ENCODE measurements at regions not wholly inside any gene's neighbourhood (a gene's known extent, or its start where the extent isn't known, plus 50 kb on each side); places are given as distances from the start of the nearest gene placed in this dataset.
A peak's percentile ranks its signal among the peaks of the same experiment; 100 is the strongest.

DNA sequence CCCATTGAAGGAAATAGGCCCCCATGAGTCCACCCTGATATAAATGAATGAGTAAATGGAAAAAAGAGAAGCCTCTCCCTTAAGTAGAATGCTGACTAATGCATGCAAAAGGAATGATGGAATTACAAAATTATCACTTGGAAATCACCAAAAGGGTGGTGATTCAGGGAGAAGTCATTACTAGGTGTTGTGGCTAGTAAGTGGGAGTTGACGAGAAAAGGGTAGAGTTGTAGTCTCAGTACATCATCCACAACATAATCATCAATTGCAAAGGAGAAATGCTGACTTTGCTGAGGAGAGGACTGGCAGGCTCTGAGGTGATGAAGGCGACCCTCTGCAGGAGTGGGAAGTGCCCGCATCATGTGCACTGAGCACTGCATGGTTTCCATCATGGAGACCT is 201.5 kb upstream of the S1PR3 start:
- peak; percentile 82 for DNase-seq (ENCODE audit: low read depth)
- no peak overlapping the region for H3K4me3 ChIP-seq (ENCODE audit: low read depth, low read length)
- TF ChIP-seq, protein P1, sequence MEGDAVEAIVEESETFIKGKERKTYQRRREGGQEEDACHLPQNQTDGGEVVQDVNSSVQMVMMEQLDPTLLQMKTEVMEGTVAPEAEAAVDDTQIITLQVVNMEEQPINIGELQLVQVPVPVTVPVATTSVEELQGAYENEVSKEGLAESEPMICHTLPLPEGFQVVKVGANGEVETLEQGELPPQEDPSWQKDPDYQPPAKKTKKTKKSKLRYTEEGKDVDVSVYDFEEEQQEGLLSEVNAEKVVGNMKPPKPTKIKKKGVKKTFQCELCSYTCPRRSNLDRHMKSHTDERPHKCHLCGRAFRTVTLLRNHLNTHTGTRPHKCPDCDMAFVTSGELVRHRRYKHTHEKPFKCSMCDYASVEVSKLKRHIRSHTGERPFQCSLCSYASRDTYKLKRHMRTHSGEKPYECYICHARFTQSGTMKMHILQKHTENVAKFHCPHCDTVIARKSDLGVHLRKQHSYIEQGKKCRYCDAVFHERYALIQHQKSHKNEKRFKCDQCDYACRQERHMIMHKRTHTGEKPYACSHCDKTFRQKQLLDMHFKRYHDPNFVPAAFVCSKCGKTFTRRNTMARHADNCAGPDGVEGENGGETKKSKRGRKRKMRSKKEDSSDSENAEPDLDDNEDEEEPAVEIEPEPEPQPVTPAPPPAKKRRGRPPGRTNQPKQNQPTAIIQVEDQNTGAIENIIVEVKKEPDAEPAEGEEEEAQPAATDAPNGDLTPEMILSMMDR (IDR thresholded peaks at IDR 0.05; ENCODE audit: insufficient read depth, low read length): no peak

DNA sequence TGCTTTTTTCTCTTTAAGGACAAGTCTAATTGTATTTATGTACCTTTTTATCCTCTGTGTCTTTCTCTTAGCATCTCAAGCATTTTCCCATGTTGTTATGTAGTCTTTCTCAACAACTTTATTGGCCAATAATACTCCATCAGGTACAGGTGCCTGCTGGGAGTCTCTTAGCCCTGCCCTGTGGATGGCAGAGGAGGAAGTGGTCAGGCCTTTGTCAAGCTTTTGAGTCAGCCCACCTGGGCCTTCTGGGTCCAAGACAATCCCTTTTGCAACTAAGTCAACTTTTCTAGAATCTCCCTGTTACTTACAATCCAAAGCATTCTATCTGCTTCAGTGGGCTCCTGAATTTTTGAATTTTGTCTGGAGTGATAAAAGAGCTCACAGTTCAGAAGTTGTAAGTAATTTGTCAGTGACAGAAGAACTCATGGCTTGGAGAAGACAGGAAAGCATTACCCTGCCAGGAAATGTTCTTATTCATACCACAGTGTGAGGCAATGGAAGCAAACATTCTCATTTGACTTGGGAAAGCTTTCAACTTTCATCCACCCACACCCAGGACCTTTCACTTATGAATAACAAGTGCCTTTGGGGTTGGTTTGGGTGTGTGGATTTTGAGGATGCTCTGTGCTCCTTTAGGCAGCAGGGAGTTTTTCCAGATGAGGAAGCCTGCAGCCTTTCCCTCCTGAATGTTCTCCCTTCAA is 200.0 kb upstream of the S1PR3 start:
- TF ChIP-seq, protein P1 (IDR thresholded peaks at IDR 0.05; ENCODE audit: insufficient read depth, low read length): no peak
- H3K4me3 ChIP-seq (ENCODE audit: low read depth, low read length): no peak overlapping the region
- peak; percentile 98 for DNase-seq (ENCODE audit: low read depth)

DNA sequence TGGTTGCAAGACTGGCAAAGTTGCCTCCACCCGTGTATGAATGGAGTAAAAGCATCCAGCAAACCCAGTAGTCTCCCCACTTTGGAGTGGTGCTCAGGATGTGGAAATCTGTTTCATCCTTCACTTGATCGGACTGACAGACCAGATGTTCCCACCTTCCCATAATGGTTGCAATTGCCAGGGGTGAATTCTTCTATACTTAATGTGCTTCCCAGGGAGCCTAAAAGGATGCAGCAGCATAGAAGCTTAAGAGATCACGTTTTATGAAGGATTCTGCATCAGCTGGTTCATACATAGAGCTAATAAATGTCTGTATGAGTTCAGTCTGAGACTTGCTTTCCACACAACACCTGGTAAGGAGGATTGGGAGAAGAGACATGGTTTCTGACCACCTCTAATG is 198.8 kb upstream of the S1PR3 start:
- DNase-seq (ENCODE audit: low read depth): no peak
- H3K4me3 ChIP-seq (ENCODE audit: low read depth, low read length): no peak overlapping the region
- TF ChIP-seq, protein P1 (IDR thresholded peaks at IDR 0.05; ENCODE audit: insufficient read depth, low read length): no peak

DNA sequence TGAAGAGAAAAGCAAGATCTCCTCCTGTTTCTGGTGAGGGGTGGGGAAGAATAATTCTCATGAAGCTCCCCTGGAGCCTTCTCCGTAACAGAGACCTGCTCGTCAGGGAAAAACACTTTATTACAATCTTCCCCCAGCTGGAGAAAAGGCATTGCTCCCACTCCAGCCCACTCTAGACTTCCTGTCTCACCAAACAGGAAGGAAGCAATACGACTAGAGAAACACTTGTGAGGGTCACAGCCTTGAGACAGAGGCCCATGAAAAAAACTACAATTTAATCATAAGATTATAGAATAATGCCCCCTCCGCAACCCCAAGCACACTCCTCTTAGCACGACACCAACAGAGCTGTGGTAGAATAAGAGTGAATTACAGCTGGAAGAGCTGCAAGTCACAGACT is 197.2 kb upstream of the S1PR3 start:
- DNase-seq (ENCODE audit: low read depth): no peak
- H3K4me3 ChIP-seq (ENCODE audit: low read depth, low read length): no peak overlapping the region
- TF ChIP-seq, protein P1 (IDR thresholded peaks at IDR 0.05; ENCODE audit: insufficient read depth, low read length): no peak

DNA sequence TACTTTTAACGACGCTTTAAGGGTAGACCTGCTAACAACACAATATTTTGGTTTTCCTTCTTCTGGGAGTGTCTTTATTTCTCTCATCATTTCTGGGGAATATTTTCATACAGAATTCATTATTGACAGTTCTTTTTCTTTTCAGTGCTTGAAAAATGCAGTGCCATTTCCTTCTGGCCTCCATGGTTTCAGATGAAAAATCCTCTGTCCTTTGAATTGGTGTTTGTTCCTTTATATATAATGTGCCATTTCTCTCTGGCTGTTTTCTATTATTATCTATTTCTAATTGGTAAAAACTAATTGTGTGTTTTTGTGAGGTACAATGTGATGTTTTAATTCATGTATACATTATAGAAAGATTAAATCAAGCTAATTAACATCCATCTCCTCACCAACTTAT is 194.3 kb upstream of the S1PR3 start:
- DNase-seq (ENCODE audit: low read depth): no peak
- TF ChIP-seq, protein P1 (IDR thresholded peaks at IDR 0.05; ENCODE audit: insufficient read depth, low read length): no peak
- H3K4me3 ChIP-seq (ENCODE audit: low read depth, low read length): no peak overlapping the region

DNA sequence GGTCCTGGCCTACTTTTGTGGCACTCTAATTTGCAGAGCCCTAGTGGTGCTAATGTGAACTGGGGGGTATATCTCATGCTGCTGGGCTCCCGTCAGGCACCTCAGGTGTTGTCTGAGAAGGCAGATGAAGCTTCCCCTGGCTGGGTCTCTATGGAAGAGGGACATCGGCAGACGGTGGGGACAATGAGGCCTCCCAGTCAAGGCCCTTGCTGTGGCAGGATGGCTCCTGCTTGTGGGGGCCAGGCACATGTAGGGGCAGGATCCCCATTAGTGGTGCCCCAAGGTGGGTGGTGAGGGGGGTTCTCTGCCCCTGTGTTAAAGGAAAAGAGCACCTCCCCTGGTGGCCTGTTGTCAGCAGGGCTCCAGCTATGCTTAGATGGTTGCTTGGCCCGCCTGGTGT is 192.8 kb upstream of the S1PR3 start:
- TF ChIP-seq, protein P1 (IDR thresholded peaks at IDR 0.05; ENCODE audit: insufficient read depth, low read length): no peak
- DNase-seq (ENCODE audit: low read depth): no peak
- no peak overlapping the region for H3K4me3 ChIP-seq (ENCODE audit: low read depth, low read length)

Measured in fibroblast of the aortic adventitia (primary cell).